Fibroblast of lung (primary cell): ENCODE measurements at regions not wholly inside any gene's neighbourhood (a gene's known extent, or its start where the extent isn't known, plus 50 kb on each side); places are given as distances from the start of the nearest gene placed in this dataset.

Experiments
- DNase-seq, 2 donors: peaks; one replicate each; pipeline versions ENCODE4 v3.0.0 to v3.0.0-alpha.2; 2010; ENCODE audit warnings: low read depth in 2 of 2
- H2AFZ ChIP-seq: 2 replicates; pipeline ENCODE4 v1.5.1; 2012; ENCODE audit warnings: low read length, control low read depth, inconsistent platforms
- H3K27ac ChIP-seq: 2 replicates; pipeline ENCODE4 v1.5.1; 2011; ENCODE audit warnings: low read length, control low read depth; ENCODE audit not compliant: insufficient read depth
- H3K27me3 ChIP-seq: 2 replicates; pipeline ENCODE4 v1.5.1; 2011; ENCODE audit warnings: mild to moderate bottlenecking, low read length; ENCODE audit not compliant: control insufficient read depth, insufficient read depth
- H3K36me3 ChIP-seq: 2 replicates; pipeline ENCODE4 v1.5.1; 2011; ENCODE audit warnings: low read length; ENCODE audit not compliant: control insufficient read depth, insufficient read depth
- H3K4me1 ChIP-seq: 2 replicates; pipeline ENCODE4 v1.5.1; 2011; ENCODE audit warnings: low read length; ENCODE audit not compliant: control insufficient read depth, insufficient read depth; ENCODE audit errors: extremely low read depth
- H3K4me2 ChIP-seq: 2 replicates; pipeline ENCODE4 v1.5.1; 2011; ENCODE audit warnings: low read length, control low read depth; ENCODE audit not compliant: insufficient read depth; ENCODE audit errors: extremely low read depth
- H3K4me3 ChIP-seq, 4 experiments: fragments of 200-600 bp in 1 of 4; sonication (generic) in 1 of 4; replicated peaks in 1 of 4; 2 replicates each; pipeline ENCODE4 v1.5.1; 2011 to 2016; ENCODE audit warnings: low read length in 4 of 4, low read depth in 3 of 4, mild to moderate bottlenecking in 3 of 4, control low read depth in 2 of 4, inconsistent platforms in 1 of 4, mixed read lengths in 1 of 4; ENCODE audit not compliant: insufficient read depth in 1 of 4; ENCODE audit errors: control extremely low read depth in 1 of 4
- H3K79me2 ChIP-seq: 2 replicates; pipeline ENCODE4 v1.5.1; 2012; ENCODE audit warnings: mild to moderate bottlenecking, low read length, inconsistent platforms; ENCODE audit not compliant: control insufficient read depth, insufficient read depth
- H3K9ac ChIP-seq: 2 replicates; pipeline ENCODE4 v1.5.1; 2011; ENCODE audit warnings: mild to moderate bottlenecking, low read length, control low read depth; ENCODE audit not compliant: insufficient read depth
- H3K9me3 ChIP-seq: 2 replicates; pipeline ENCODE4 v1.5.1; 2012; ENCODE audit warnings: low read depth, low read length; ENCODE audit not compliant: control insufficient read depth, insufficient read depth
- H4K20me1 ChIP-seq: 2 replicates; pipeline ENCODE4 v1.5.1; 2011; ENCODE audit warnings: low read length; ENCODE audit not compliant: control insufficient read depth, insufficient read depth; ENCODE audit errors: extremely low read depth
- CTCF ChIP-seq, 2 donors: IDR thresholded peaks in 1 of 2; conservative IDR thresholded peaks in 1 of 2; 1 replicate in 1 of 2; 2 replicates in 1 of 2; pipeline ENCODE4 v1.5.1; 2011 to 2012; ENCODE audit warnings: low read length in 2 of 2, control low read depth in 1 of 2, inconsistent platforms in 1 of 2, low read depth in 1 of 2, mild to moderate bottlenecking in 1 of 2
- EZH2 ChIP-seq: IDR thresholded peaks from 2 replicates; pipeline ENCODE4 v1.5.1; 2012; ENCODE audit warnings: low read length, control low read depth, mild to moderate bottlenecking; ENCODE audit errors: missing control alignments

GRCh38 chr5:4098226-4098625 lies 502.6 kb downstream of the IRX1 start:
- H3K4me1 ChIP-seq: no peaks in the 10 kb centered on the region
- no peaks in the 10 kb centered on the region for H3K79me2 ChIP-seq
- H2AFZ ChIP-seq: no peak overlapping the region
- no peak overlapping the region for H3K27ac ChIP-seq
- H3K36me3 ChIP-seq: no peaks in the 10 kb centered on the region
- no peak for DNase-seq
- H3K4me2 ChIP-seq: no peak overlapping the region
- no peak overlapping the region for H3K9ac ChIP-seq
- H4K20me1 ChIP-seq: no peaks in the 10 kb centered on the region
- no peaks in the 10 kb centered on the region for H3K27me3 ChIP-seq
- H3K9me3 ChIP-seq: no peaks in the 10 kb centered on the region
- TF ChIP-seq CTCF (conservative IDR thresholded peaks at IDR 0.05 in 1 of 2, IDR thresholded peaks at IDR 0.05 in 1 of 2; ENCODE audit: low read depth in 1 of 2, low read length in 2 of 2) (no peak), EZH2 (no peak)
- no peak overlapping the region for H3K4me3 ChIP-seq

- DNase-seq: no peak
- H3K36me3 ChIP-seq: no peaks in the 10 kb centered on the region
- no peaks in the 10 kb centered on the region for H3K27me3 ChIP-seq
- no peaks in the 10 kb centered on the region for H3K4me1 ChIP-seq
- no peaks in the 10 kb centered on the region for H4K20me1 ChIP-seq
- H3K27ac ChIP-seq: no peak overlapping the region
- H3K4me3 ChIP-seq: no peak overlapping the region
- H3K4me2 ChIP-seq: no peak overlapping the region
- no peak overlapping the region for H3K9ac ChIP-seq
- TF ChIP-seq CTCF (conservative IDR thresholded peaks at IDR 0.05 in 1 of 2, IDR thresholded peaks at IDR 0.05 in 1 of 2; ENCODE audit: low read depth in 1 of 2, low read length in 2 of 2) (no peak), EZH2 (no peak)
- H3K9me3 ChIP-seq: no peaks in the 10 kb centered on the region
- no peaks in the 10 kb centered on the region for H3K79me2 ChIP-seq
- H2AFZ ChIP-seq: no peak overlapping the region
Measured at GRCh38 chr5:4099386-4099785, 503.8 kb downstream of the IRX1 start.

GRCh38 chr5:4100739-4101138 lies 505.1 kb downstream of the IRX1 start:
- Histone ChIP-seq H3K36me3 (no peaks in the 10 kb centered on the region), H3K4me1 (no peaks in the 10 kb centered on the region), H3K4me3 (no peak overlapping the region), H2AFZ (no peak overlapping the region), H3K4me2 (no peak overlapping the region), H4K20me1 (no peaks in the 10 kb centered on the region), H3K27me3 (no peaks in the 10 kb centered on the region), H3K27ac (no peak overlapping the region), H3K9me3 (no peaks in the 10 kb centered on the region), H3K79me2 (no peaks in the 10 kb centered on the region), H3K9ac (no peak overlapping the region)
- TF ChIP-seq CTCF (conservative IDR thresholded peaks at IDR 0.05 in 1 of 2, IDR thresholded peaks at IDR 0.05 in 1 of 2; ENCODE audit: low read depth in 1 of 2, low read length in 2 of 2) (no peak), EZH2 (no peak)
- no peak for DNase-seq
